ENCODE measurements at regions not wholly inside any gene's neighbourhood (a gene's known extent, or its start where the extent isn't known, plus 50 kb on each side); places are given as distances from the start of the nearest gene placed in this dataset.

DNA sequence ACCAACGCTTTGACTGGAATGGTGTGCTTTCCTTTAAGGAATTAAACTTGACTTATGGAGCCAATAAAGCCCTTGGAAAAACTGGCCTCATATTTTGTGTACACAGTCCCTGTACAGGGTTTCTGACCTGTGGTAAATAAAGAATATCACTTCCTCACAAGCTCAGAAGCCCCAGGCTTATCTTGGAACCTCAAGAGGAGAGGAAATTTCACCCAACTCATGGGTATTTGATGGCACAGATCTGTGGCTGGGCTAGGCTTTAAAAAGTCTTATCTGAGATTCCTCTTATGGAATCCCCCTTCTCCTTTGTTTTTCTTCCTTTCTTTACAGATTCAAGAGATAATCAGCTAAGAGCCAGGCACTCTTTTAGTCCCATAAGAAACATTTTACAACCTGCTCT, 89.3 kb upstream of the USP38 start:
- H2BK5ac ChIP-seq (ENCODE audit: insufficient read length, low read length): no peak overlapping the region
- no peak for DNase-seq
- no peak overlapping the region for H2BK120ac ChIP-seq (ENCODE audit: low read depth, low read length, poor library complexity, severe bottlenecking)
- no peak overlapping the region for H3K14ac ChIP-seq (ENCODE audit: insufficient read depth, low read length)
- no peak overlapping the region for H2BK12ac ChIP-seq (ENCODE audit: insufficient read length, low read depth, low read length)
- H3K9me3 ChIP-seq (ENCODE audit: control insufficient read depth, low read depth, low read length): no peaks in the 10 kb centered on the region
- no peaks in the 10 kb centered on the region for H3K79me2 ChIP-seq (ENCODE audit: insufficient read depth, low read length)
- no peak overlapping the region for H2BK20ac ChIP-seq (ENCODE audit: low read depth, low read length, poor library complexity, severe bottlenecking)
- no peak overlapping the region for H2AFZ ChIP-seq (ENCODE audit: low read length)
- peaks cover 7 to 27% (median 8%) of the 10 kb centered on the region in 3 experiments for H3K36me3 Mint-ChIP-seq (ENCODE audit: insufficient read depth in 1 of 3, low read depth in 3 of 3)
- no peak overlapping the region for H3K56ac ChIP-seq (ENCODE audit: insufficient read length, low read depth, low read length)
- H3K23ac ChIP-seq (ENCODE audit: insufficient read length, low read depth, low read length): no peak overlapping the region
- no CpG with 5 or more reads among the region's 1 CpG for WGBS (ENCODE audit: extremely low coverage, insufficient read length, low lambda C conversion rate)
- H3K9ac ChIP-seq (ENCODE audit: extremely low read depth, insufficient read length, low read length): no peak overlapping the region
- H3K4me2 ChIP-seq (ENCODE audit: insufficient read depth, insufficient read length, low read length): no peak overlapping the region
- no peak overlapping the region for H3T11ph ChIP-seq (ENCODE audit: low read length)
- H3K23me2 ChIP-seq (ENCODE audit: insufficient read length, low read depth, low read length, poor library complexity, severe bottlenecking): no peaks in the 10 kb centered on the region
- no peaks in the 10 kb centered on the region for H3K4me1 ChIP-seq (ENCODE audit: insufficient read depth, low read length)
- no peaks in the 10 kb centered on the region for H3K27me3 ChIP-seq (ENCODE audit: insufficient read depth, low read length)
- H3K4me3 Mint-ChIP-seq: no peak overlapping the region
- H4K5ac ChIP-seq (ENCODE audit: insufficient read length, low read depth, low read length): no peak overlapping the region
- H3K4me1 Mint-ChIP-seq: peaks cover 6 to 7% of the 10 kb centered on the region in 2 experiments; a peak in 3 of 4 replicates
- H4K20me1 ChIP-seq (ENCODE audit: control insufficient read depth, insufficient read depth, insufficient read length): no peaks in the 10 kb centered on the region
- H2AK5ac ChIP-seq (ENCODE audit: insufficient read length, low read length): no peak overlapping the region
- peaks cover 13 to 19% of the 10 kb centered on the region in 2 experiments for H3K9me3 Mint-ChIP-seq
- H3K27me3 Mint-ChIP-seq (ENCODE audit: low read depth): no peaks in the 10 kb centered on the region
- no peak overlapping the region for H3K4ac ChIP-seq (ENCODE audit: low read depth, low read length)
- H3K27ac Mint-ChIP-seq: no peak overlapping the region
- no peak overlapping the region for H3K18ac ChIP-seq (ENCODE audit: insufficient read length, low read depth, low read length)
- no peak overlapping the region for H4K8ac ChIP-seq (replicated peaks; ENCODE audit: insufficient read length, low read depth, low read length)
- TF ChIP-seq, protein P1, sequence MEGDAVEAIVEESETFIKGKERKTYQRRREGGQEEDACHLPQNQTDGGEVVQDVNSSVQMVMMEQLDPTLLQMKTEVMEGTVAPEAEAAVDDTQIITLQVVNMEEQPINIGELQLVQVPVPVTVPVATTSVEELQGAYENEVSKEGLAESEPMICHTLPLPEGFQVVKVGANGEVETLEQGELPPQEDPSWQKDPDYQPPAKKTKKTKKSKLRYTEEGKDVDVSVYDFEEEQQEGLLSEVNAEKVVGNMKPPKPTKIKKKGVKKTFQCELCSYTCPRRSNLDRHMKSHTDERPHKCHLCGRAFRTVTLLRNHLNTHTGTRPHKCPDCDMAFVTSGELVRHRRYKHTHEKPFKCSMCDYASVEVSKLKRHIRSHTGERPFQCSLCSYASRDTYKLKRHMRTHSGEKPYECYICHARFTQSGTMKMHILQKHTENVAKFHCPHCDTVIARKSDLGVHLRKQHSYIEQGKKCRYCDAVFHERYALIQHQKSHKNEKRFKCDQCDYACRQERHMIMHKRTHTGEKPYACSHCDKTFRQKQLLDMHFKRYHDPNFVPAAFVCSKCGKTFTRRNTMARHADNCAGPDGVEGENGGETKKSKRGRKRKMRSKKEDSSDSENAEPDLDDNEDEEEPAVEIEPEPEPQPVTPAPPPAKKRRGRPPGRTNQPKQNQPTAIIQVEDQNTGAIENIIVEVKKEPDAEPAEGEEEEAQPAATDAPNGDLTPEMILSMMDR (conservative IDR thresholded peaks at IDR 0.05): no peak
- no peak overlapping the region for H4K91ac ChIP-seq (ENCODE audit: insufficient read length, low read depth, low read length)
- H3K79me1 ChIP-seq (ENCODE audit: insufficient read depth, low read depth, low read length, poor library complexity, severe bottlenecking): no peaks in the 10 kb centered on the region
- H2BK15ac ChIP-seq (ENCODE audit: low read depth, low read length): no peak overlapping the region
- H3K27ac ChIP-seq (ENCODE audit: insufficient read length, low read depth, low read length): no peak overlapping the region

Measured in H9 (cell line).